ENCODE measurements at regions not wholly inside any gene's neighbourhood (a gene's known extent, or its start where the extent isn't known, plus 50 kb on each side); places are given as distances from the start of the nearest gene placed in this dataset.

- TF ChIP-seq CTCF (IDR thresholded peaks at IDR 0.05) (no peak), POLR2A (IDR thresholded peaks at IDR 0.05) (no peak), POLR2AphosphoS5 (IDR thresholded peaks at IDR 0.05) (no peak), EP300 (IDR thresholded peaks at IDR 0.05; ENCODE audit: low read depth) (no peak)
These were observed 107.5 kb downstream of the ACER2 start for GRCh38 chr9:19516348-19516747.
